ENCODE measurements at regions not wholly inside any gene's neighbourhood (a gene's known extent, or its start where the extent isn't known, plus 50 kb on each side); places are given as distances from the start of the nearest gene placed in this dataset.
"Not testable (repeated sequence)": the region's sequence is repeated elsewhere in the genome, so short reads cannot be mapped to it uniquely, and the experiment has no call there.

DNA sequence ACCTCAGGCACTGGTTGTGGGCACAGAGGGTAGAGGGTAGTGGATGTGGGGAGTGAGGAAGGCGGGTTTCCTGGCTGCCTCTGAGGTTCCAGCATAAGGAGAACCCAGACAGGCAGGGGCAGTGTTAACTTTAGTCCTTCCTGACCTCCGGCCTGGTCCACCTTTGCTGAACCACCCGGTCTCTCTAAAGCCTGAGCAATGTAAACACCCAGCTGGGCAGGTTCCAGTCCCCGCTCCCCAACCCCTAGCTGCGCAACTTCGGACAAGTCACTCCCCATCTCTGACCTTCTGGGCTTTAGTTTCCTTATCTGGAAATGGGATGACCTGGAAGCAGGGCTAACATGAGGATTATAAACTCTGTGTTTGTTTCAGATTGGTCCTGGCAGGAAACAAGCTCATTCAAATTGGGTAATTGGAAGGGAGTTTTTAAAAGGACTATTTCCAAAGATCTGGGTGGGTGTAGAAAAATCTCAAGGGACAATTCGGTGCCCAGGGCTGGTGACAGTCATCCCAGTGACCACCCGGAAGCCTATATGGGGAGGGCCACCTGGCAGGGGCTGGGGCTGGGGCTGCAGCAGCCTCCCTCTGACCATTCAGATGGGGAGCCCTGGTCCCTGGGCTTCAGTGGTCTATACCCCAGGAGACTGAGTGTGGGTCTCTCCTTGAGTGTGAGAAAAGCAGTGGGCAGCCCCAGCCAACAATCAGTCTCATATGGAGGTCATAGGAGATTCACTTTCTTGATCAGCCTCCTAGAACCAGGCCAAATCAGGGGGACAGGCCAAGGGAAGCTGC lies 108.3 kb upstream of the SYT13 start:
- peak in 1 of 10 donors; percentile 62 for DNase-seq
- intact Hi-C loops (cut with DNase I): no loop called here

DNA sequence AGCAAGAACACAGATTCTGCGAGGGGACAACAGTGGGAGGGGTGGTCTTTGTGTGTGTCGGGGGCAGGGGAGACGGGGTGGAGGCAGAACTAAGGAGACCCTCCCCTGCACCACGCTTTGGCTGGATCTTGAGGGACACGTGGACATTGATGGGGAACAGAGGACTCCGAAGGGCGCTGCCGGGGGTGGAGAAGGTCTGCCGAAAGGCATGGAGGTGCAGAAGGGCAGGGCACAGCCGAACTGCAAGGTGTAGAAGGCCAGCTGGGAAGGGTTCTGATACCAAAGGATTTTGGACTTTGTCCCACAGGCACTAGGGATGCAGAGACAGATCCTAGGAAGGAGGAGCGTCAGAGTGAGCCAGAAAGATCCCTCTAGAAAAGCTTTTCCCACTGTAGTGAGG lies 107.7 kb upstream of the SYT13 start:
- intact Hi-C loops (cut with DNase I): no loop called here
- DNase-seq: peak in 1 of 10 donors; percentile 28

DNA sequence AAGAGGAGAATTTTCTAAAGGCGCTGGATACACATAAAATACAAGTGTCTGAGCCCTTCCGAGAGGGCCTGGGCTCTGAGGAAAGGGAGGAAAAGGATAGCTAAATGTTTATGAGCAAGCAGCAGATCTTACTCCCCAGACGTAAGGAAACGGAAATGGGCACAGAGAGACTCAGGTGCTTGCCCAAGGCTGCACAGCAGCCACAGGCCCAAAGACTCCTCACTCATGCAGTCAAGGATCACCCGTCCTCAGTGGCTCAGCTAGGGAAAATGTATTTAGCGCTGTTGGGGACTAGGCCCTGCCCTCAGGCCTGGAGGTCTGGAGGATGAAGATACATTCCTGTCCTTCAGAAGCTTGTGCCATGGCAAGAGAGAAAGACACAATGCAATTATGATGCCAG lies 107.2 kb upstream of the SYT13 start:
- intact Hi-C loops (cut with DNase I): no loop called here
- DNase-seq: peak in 1 of 10 donors; percentile 34

DNA sequence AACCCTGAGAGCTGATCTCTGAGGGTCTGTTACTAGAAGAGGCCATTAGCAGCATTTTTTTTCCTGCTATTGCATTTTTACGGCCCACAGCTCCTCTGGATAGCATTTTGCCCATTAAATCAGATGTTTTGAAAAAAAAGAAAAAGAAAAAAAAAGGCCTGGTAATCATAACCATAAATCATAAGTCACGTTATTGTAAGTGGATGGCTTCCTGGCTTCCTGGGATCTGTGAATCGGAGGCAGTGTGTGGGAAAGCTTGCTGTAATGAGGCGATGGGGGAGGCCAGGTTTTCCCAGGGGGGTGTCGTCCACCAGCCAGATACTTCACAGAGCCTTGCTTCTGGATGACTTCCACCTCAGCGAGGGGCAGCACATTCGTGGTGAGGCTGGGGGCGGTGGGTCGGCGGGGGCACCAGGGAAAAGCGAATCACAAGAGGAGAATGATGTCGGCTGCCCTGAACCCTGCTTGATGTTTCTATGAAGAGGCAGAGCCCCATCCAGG lies 106.5 kb upstream of the SYT13 start:
- peak in 1 of 10 donors; percentile 62 for DNase-seq
- intact Hi-C loops (cut with DNase I): no loop called here

DNA sequence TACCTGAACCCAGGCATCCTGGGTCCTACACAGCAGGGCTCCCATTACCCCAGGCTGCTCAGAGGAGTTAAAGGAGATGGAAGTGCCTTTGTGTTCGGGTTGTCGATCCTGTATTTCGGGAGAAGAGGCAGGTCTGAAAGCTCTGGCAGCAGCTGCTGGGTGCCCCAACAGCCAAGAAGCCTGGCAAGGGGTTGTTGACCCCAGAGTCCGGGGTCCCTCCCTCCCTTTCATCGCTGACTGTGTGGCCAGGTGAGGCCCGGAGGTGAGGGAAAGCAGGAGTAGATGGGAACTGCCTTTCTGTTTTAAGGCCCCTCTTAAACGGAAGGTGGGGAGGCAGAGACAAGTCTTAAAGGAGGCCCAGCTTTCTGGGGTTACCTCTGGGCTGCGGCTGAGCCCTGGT lies 106.0 kb upstream of the SYT13 start:
- intact Hi-C loops (cut with DNase I): no loop called here
- peak in 1 of 10 donors; percentile 37 for DNase-seq

DNA sequence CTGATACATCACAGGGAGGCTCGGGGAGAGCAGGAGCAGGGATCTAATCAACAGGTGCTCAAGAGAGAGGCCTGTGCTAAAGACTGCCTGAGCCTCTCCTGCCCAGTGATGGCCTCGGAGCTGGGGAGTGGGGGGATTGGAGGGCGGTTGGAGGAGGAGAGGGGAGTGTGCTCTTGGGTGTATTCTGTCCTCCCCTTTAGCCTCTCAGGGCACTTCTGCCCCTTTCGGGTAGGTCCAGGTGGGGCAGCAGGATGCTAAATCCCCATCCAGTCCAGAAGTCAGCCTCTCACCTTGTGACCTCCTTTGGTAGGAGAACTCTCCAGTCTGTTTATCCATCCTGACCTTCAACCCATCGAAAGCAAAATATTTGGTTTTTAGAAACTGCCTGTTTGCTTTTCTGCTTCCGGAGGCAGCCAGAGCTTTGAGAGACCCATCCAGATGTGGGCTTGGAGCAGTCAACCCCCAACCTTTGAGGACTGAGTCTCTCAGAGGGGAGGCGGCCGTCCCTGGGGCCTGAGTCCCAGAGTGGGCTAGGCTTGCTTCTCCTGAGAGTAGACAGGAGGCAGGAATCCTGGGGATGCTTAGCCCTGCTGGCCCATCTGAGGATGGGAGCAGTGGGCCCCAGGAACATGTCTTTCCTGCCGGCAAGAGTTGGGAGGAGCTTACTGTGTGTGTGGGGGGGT lies 105.2 kb upstream of the SYT13 start:
- peak in 2 of 10 donors; percentile 37 to 72 for DNase-seq
- intact Hi-C loops (cut with DNase I): no loop called here

DNA sequence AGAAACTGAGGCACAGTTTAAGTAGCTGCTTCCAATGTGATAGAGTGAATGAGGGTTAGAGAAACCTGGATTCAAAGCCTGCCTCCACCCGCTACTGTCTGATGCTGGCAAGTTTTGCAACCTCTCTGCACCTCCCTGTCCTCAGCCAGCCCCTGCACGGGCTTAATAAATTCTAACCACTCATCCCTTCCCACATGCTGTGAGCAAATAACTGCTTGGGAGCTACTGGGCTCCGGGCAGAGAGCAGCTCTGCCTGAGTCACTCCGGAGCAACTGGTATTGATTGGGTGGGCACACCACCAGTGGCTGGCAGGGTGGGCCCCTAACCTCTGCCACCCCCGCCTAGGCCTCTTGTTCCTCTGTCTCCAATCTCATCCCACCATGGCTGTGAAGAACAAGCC lies 104.3 kb upstream of the SYT13 start:
- DNase-seq: peak in 1 of 10 donors; percentile 62
- intact Hi-C loops (cut with DNase I): no loop called here

DNA sequence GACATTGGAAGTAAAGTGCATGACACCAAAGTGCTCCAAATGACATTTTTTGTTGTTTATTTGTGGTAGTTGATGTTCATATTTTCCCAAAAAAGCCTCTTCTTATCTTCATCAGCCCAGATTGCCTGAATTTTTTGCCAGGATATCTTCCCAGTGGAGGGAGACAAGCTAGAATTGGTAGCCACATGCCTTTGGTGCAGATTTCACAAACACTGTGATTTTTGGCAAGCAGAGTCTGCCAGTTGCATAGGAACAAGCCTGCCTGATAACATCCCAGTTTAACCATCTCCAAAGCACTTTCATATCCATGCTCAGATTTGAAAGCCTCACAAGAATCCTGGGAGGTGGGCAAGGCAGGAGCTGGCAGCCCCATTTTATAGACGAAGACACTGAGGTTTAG lies 102.3 kb upstream of the SYT13 start:
- peak in 2 of 10 donors; percentile 7 to 26 for DNase-seq
- intact Hi-C loops (cut with DNase I): no loop called here

DNA sequence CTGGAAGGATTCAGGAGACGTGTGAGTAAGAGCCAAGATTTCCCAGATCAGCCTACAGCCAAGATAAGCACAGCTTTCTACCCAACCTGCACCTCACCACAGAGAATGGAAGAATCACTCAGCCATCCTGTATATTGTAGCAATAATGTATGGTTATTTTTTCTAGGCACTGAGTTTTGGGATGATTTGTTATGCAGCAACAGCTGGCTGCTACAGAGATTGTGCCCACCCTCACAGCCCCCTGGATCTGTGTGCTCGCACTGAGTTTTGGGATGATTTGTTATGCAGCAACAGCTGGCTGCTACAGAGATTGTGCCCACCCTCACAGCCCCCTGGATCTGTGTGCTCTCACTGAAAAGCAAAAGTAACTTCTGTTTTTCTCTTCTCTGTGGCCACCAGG lies 101.7 kb upstream of the SYT13 start:
- peak in 2 of 10 donors; percentile 4 to 7 for DNase-seq
- intact Hi-C loops (cut with DNase I): not testable (repeated sequence)

DNA sequence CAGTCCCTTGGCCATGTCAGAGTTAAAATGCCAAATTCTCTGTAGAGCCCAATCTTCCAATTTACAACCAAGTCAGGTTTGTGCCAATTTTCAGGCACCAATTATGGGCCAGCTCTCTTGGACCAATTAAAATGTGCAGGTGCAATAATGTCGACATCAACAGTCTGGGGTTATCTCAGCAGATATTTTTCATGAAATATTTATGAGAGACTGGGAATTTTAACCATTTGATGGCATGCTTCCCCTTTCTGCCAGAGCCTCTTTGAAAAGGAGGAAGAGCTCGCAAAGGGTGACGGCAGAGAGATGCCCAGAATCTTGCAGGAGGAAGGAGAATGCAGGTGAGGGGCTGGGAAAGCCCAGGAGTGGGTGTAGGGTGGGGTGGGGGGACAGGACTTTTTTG lies 100.8 kb upstream of the SYT13 start:
- intact Hi-C loops (cut with DNase I): no loop called here
- peak in 1 of 10 donors; percentile 26 for DNase-seq

DNA sequence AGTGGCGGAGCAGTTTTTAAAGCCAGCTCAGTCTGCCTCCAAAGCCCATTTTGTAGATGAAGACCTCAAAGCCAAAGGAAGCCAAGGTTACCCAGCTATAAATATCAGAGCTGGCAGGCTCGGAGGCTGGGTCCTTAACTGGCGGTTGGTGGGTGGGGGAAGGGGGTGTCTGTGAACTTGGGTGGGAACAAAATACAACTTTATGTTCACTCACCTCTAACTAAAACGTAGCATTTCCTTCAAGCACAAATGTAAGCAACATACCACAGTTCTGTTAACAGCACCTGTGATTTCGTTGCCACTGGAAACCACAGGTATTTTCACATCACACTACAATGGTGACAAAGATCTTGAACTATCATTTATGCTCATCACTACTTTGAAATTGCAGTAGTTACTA lies 99.7 kb upstream of the SYT13 start:
- DNase-seq: peak in 1 of 10 donors; percentile 15
- intact Hi-C loops (cut with DNase I): no loop called here

DNA sequence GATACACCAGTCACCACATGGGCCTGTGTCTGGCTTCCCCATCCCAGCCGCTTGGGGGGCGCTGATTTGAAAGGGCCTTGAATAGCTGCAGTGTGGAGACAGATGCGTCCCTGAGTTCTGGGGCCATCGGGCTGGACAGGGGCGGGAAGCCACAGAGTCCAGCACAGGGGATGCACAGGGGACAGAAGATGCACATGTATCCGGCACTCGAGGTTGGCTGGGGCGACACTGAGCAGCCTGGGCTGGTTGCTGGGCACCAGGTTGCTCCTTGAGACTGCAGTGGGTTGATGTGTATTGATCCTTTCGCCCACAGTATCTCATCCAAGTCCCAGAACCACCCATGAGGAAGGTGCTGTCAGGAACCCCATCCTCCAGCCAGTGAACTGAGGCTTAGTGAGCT lies 99.3 kb upstream of the SYT13 start:
- intact Hi-C loops (cut with DNase I): no loop called here
- peak in 2 of 10 donors; percentile 19 to 31 for DNase-seq

DNA sequence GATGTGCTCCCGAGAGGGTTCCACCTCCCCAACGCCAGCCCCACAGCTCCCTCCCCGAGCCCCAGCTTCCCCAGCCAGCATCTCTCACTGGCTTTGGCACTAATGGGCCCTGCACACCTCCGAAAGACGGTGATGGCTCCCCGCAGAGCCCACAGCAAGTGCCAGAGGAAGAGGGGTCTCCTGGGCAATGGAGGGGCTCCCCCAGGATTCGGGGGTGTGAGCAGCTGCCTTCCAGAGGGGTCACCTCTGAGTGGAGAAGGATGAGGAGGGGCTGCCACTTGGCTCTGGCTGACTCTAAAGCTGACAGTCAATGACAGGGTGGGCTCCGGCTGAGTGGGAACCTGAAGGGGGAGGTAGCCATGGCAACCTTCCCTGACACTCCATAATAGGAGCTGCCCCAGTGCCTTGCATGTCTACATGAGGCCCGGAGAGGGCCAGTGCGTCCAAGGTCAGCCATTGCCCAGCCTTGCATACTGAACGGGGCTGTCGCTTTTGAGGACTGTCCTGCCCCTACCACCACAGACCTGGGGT lies 98.6 kb upstream of the SYT13 start:
- peak in 1 of 10 donors; percentile 69 for DNase-seq
- intact Hi-C loops (cut with DNase I): no loop called here

DNA sequence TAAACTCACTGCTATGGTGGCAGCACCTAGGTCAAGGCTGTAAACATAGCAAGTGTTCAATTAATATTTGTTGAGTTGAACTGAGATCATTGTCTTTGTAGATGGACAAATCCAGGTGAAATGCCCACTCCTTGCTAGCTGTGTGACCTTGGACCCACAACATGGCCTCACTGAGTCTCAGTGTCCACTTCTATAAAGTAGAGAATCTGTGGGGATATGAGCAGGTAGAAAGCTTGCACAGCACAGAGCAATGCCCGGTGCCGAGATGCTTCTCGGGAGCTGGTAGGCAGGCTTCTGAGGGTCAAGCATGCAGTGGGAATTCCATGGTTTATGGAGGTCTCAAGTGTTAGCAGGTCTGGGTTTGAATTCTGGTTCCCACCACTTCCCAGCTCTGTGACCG lies 97.9 kb upstream of the SYT13 start:
- intact Hi-C loops (cut with DNase I): no loop called here
- DNase-seq: peak in 1 of 10 donors; percentile 42

DNA sequence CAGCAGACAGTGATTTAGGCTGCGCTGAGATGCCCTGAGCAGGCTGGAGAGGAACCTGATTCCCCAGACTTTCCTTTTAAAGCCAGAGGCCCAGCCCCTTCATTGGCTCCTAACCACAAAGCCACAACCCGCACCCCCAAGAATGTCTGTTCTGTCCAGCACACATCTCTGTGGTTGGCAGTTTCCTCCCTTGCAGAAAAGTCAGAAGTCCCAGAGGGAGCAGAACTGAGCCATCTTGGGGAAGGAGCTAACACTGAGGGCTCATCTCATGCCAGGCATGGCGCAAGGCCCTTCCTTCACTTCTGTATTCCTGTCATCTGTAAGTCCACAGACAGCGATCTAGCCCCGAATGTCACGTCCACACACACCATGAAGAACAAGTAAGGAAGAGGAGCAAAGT lies 97.1 kb upstream of the SYT13 start:
- intact Hi-C loops (cut with DNase I): no loop called here
- peak in 2 of 10 donors; percentile 21 to 61 for DNase-seq

DNA sequence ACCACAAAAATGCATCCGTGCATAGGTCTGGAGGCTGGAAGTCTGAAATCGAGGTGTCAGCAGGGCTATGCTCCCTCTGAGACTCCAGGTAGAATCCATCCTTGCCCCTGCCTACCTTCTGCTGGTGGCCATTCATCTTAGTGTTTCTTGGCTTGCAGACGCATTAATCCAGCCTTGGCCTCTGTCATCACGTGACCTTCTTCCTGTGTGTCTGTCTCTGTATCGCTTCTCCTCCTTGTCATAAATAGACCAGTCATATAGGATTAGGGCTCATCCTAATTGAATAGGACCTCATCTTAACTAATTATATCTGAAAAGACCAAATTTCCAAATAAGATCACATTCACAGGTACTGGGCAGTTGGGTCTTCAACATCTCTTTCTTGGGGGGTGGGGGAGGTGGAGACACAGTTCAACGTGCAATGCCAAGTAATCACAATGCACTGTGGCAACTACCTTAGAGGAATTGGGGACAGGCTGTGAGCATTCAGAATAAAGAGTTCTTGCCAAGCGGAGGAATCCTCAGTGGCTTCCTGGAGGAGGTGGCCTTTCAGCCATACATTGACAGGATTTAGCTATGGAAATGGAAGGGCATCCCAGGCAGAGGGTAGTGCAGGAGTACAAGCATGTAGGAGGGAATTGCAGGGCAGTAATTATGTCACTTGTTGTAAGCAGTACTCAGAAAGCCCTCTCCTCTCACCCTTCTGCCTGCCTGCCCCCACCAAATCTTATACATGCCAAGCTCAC lies 96.2 kb upstream of the SYT13 start:
- intact Hi-C loops (cut with DNase I): no loop called here
- no peak for DNase-seq

DNA sequence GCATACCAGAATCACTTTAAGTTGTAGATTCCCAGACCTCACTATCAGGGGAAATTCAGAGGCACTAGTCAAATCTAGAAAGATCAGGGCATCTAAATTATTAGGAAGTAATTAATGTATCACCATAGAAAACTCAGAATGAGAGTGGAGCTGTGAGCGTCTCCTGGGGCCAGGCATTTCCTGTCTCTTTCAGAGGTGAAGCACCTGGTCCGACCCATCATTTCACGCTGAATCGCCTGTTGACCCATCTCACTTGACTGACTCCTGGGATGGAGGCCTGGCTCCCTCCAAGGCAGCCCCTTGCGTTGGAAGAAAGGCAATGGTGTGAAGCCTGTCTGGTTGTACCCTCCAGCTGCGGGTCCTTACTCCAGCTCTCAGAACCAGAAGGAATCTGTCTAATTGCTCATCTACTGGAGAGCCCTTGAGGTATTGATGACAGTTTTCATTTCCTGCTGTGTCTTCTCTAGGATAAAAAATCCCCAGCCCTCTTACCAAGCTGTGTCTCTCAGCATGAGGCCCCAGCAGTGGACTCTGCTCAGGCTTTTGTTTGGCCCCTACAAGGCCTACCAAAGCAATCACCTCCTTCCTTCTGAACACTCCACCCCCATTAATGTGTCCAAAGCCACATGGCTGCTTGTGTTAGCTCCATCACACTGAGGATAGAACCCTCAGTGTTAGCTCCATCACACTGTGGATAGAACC lies 93.2 kb upstream of the SYT13 start:
- intact Hi-C loops (cut with DNase I): no loop called here
- DNase-seq: peak in 1 of 10 donors; percentile 67

DNA sequence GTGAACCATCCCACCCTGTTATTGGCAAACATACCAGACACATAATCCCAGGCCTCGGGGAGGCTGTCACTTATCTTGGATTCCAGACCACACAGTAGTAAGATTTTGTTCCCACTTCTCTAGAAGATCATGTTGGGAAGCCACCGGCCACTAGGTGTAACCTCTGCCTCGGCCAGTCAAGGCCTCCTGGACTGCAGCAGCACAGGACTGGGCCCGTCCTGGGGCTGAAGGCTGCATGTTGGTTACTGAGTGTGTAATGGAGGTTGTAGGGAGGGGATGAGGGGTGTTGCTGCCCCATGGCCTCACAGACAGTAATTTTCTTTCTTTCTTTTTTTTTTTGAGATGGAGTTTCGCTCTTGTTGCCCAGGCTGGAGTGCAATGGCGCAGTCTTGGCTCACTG lies 92.4 kb upstream of the SYT13 start:
- DNase-seq: peak in 1 of 10 donors; percentile 51
- intact Hi-C loops (cut with DNase I): no loop called here

DNA sequence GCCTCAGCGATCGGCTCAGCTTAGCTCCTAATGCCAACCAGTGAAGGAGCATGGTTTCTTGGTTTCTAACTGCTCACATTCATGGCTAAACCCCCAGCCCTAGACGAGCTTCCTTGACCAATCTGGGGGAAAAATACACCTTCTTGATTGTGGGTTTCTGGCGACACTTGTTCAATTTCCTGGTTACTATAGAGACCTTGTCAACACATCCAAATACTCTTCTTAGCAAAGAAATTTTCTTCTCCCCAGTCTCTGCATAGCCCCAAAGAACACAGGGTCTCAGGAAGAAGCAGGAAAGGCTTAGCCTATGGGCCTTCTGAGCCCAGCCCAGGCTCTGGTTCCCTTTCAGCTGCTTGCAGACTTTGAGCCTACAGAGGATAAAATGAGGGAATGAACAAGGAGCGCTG lies 88.5 kb upstream of the SYT13 start:
- intact Hi-C loops (cut with DNase I): no loop called here
- no peak for DNase-seq

DNA sequence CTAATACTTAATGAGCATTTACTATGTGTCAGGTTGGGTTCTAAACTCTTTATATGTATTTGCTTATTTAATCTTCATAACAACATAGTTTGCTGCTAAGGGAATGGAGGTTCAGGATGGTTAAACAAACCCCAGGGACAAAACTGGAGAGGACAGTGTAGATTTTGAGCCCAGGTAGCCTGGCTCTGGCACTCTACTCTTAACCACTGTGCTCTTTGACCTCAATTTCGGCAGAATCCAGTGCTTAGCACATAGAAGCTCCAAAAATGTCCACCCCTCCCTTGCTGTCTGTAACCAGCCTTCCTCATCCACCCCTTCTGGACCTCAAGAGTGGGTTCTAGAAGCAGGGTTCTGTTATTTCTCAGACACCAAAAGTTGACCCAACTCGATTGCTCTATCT lies 88.0 kb upstream of the SYT13 start:
- DNase-seq: no peak
- intact Hi-C loops (cut with DNase I): no loop called here

Data from posterior cingulate gyrus (tissue), 11 donors.